ENCODE measurements at regions not wholly inside any gene's neighbourhood (a gene's known extent, or its start where the extent isn't known, plus 50 kb on each side); places are given as distances from the start of the nearest gene placed in this dataset.

DNA sequence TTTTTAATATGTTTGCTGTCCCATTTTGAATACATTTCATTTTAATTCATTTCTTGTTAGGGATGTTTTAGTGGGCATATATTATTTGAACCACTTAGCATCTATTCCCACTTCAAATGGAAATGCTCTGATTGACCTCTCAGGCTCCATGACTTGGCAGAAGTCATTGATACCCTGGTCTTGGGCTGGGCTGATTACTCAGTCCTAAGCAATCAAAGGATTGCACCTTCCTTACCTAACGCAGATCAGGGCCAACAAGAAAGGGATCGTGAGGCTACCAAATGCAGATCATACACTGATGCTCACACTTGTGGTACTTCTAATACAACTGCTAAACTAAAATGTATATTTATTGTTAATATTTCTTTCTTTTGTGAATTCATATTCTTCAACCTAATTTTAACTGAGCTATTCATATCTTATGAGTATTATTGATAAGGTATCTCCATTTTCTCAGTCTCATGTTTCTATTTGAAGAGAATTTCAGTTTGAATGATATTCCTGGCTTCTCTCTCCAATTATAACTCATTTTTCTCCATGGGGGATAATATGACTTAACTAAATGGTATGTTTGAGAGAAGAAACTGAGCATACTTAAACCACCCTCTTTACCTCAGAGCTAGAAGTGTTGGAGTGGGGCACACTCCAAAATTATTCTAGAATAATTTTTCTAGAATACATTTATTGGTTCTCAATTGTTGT lies 615.5 kb upstream of the ADAMTS5 start:
- ChIA-PET POLR2A (no interaction called here), CTCF (no interaction called here)
- TF ChIP-seq TARDBP (IDR thresholded peaks at IDR 0.05) = no peak
- TF ChIP-seq PKNOX1 (IDR thresholded peaks at IDR 0.05) = no peak
- no peak for TF ChIP-seq BHLHE40 (IDR thresholded peaks at IDR 0.05; ENCODE audit: borderline replicate concordance)
- no peak for TF ChIP-seq ELF4 (IDR thresholded peaks at IDR 0.05)
- no peak for TF ChIP-seq HDGF (IDR thresholded peaks at IDR 0.05; ENCODE audit: borderline replicate concordance)
- no peak for TF ChIP-seq SUZ12 (IDR thresholded peaks at IDR 0.05)
- TF ChIP-seq FOXK2 (IDR thresholded peaks at IDR 0.05) = no peak
- TF ChIP-seq ZNF384 (IDR thresholded peaks at IDR 0.05) = no peak
- no peak for TF ChIP-seq FOXM1 (IDR thresholded peaks at IDR 0.05; ENCODE audit: borderline replicate concordance)
- TF ChIP-seq FOXA1 (IDR thresholded peaks at IDR 0.05) = no peak
- no peak for TF ChIP-seq L3MBTL2 (conservative IDR thresholded peaks at IDR 0.05)
- no peak for TF ChIP-seq CTBP1 (IDR thresholded peaks at IDR 0.05; ENCODE audit: borderline replicate concordance)
- no peak for TF ChIP-seq NFRKB (IDR thresholded peaks at IDR 0.05)
- no peak for TF ChIP-seq SP1 (IDR thresholded peaks at IDR 0.05)
- no peak for TF ChIP-seq ARNT (IDR thresholded peaks at IDR 0.05)
- TF ChIP-seq LEF1 (IDR thresholded peaks at IDR 0.05; ENCODE audit: borderline replicate concordance) = no peak
- DNase-seq (ENCODE audit: extremely low spot score) = no peak

GRCh38 chr21:27581168-27581567 lies 614.3 kb upstream of the ADAMTS5 start:
- ChIA-PET POLR2A (no interaction called here), CTCF (no interaction called here)
- no peak for DNase-seq (ENCODE audit: extremely low spot score)
- TF ChIP-seq NFRKB (IDR thresholded peaks at IDR 0.05) (no peak), FOXM1 (IDR thresholded peaks at IDR 0.05; ENCODE audit: borderline replicate concordance) (no peak), ELF4 (IDR thresholded peaks at IDR 0.05) (no peak), SP1 (IDR thresholded peaks at IDR 0.05) (no peak), LEF1 (IDR thresholded peaks at IDR 0.05; ENCODE audit: borderline replicate concordance) (no peak), CTBP1 (IDR thresholded peaks at IDR 0.05; ENCODE audit: borderline replicate concordance) (no peak), L3MBTL2 (conservative IDR thresholded peaks at IDR 0.05) (no peak)

DNA sequence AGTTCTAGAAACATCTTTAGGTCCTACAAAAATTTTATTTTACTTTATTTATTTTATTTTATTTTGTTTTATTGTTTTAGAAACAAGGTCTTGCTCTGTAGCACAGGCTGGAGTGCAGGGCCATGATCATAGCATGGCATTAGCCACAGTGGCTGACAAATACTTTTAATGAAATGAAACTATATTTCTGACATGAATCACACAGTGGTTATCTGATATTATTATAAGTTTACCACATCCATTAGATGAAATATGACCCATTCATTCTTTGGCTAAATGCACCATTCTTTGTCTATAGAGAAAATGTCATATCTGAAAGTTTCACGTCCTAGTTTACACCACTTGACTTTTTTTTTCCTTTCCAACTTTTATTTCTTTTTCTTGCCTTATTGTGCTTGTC lies 613.4 kb upstream of the ADAMTS5 start:
- POLR2A ChIA-PET = no interaction called here
- CTCF ChIA-PET = no interaction called here
- no peak for DNase-seq (ENCODE audit: extremely low spot score)
- no peak for TF ChIP-seq FOXK2 (IDR thresholded peaks at IDR 0.05)
- no peak for TF ChIP-seq NFRKB (IDR thresholded peaks at IDR 0.05)
- TF ChIP-seq BHLHE40 (IDR thresholded peaks at IDR 0.05; ENCODE audit: borderline replicate concordance) = no peak
- TF ChIP-seq SUZ12 (IDR thresholded peaks at IDR 0.05) = no peak
- no peak for TF ChIP-seq ARNT (IDR thresholded peaks at IDR 0.05)
- no peak for TF ChIP-seq HDGF (IDR thresholded peaks at IDR 0.05; ENCODE audit: borderline replicate concordance)
- no peak for TF ChIP-seq TARDBP (IDR thresholded peaks at IDR 0.05)
- no peak for TF ChIP-seq SP1 (IDR thresholded peaks at IDR 0.05)
- TF ChIP-seq ZNF384 (IDR thresholded peaks at IDR 0.05) = no peak
- TF ChIP-seq CTBP1 (IDR thresholded peaks at IDR 0.05; ENCODE audit: borderline replicate concordance) = no peak
- no peak for TF ChIP-seq FOXA1 (IDR thresholded peaks at IDR 0.05)

GRCh38 chr21:27578741-27579265 lies 611.9 kb upstream of the ADAMTS5 start:
- TF ChIP-seq L3MBTL2 (conservative IDR thresholded peaks at IDR 0.05) = no peak
- TF ChIP-seq FOXK2 (IDR thresholded peaks at IDR 0.05) = no peak
- TF ChIP-seq CTBP1 (IDR thresholded peaks at IDR 0.05; ENCODE audit: borderline replicate concordance) = no peak
- TF ChIP-seq ARNT (IDR thresholded peaks at IDR 0.05) = no peak
- TF ChIP-seq TARDBP (IDR thresholded peaks at IDR 0.05) = no peak
- TF ChIP-seq PKNOX1 (IDR thresholded peaks at IDR 0.05) = no peak
- no peak for TF ChIP-seq ELF4 (IDR thresholded peaks at IDR 0.05)
- TF ChIP-seq HDGF (IDR thresholded peaks at IDR 0.05; ENCODE audit: borderline replicate concordance) = no peak
- no peak for TF ChIP-seq NFRKB (IDR thresholded peaks at IDR 0.05)
- no peak for DNase-seq (ENCODE audit: extremely low spot score)
- ChIA-PET CTCF (no interaction called here), POLR2A (no interaction called here)

DNA sequence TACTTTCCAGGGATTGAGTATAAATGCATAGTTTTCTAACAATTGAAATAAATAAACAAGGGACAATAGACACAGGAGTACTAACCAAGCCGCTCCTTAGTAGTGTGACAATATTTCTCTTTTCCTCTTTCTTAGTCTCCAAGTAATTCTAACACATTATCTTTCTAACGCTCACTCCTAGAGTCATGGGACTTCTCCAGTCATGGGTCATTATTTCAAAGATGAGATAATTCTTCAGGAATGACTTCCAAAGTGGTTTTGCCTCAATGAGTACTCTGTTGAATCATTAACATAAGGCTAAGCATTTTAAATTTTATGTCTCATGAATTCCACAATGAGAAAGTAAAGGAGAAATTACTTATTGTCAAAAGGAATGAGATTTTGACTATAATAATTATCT lies 605.8 kb upstream of the ADAMTS5 start:
- POLR2A ChIA-PET = no interaction called here
- TF ChIP-seq BHLHE40 (IDR thresholded peaks at IDR 0.05; ENCODE audit: borderline replicate concordance) (no peak), FOXK2 (IDR thresholded peaks at IDR 0.05) (no peak), FOXA1 (IDR thresholded peaks at IDR 0.05) (no peak), CTBP1 (IDR thresholded peaks at IDR 0.05; ENCODE audit: borderline replicate concordance) (no peak), SUZ12 (IDR thresholded peaks at IDR 0.05) (no peak), SP1 (IDR thresholded peaks at IDR 0.05) (no peak), PKNOX1 (IDR thresholded peaks at IDR 0.05) (no peak), TARDBP (IDR thresholded peaks at IDR 0.05) (no peak), NFRKB (IDR thresholded peaks at IDR 0.05) (no peak), ARNT (IDR thresholded peaks at IDR 0.05) (no peak), LEF1 (IDR thresholded peaks at IDR 0.05; ENCODE audit: borderline replicate concordance) (no peak), HDGF (IDR thresholded peaks at IDR 0.05; ENCODE audit: borderline replicate concordance) (no peak), ELF4 (IDR thresholded peaks at IDR 0.05) (no peak), ZNF384 (IDR thresholded peaks at IDR 0.05) (no peak), FOXM1 (IDR thresholded peaks at IDR 0.05; ENCODE audit: borderline replicate concordance) (no peak), L3MBTL2 (conservative IDR thresholded peaks at IDR 0.05) (no peak)
- DNase-seq (ENCODE audit: extremely low spot score) = no peak
- CTCF ChIA-PET = no interaction called here

GRCh38 chr21:27571706-27572105 lies 604.8 kb upstream of the ADAMTS5 start:
- no peak for DNase-seq (ENCODE audit: extremely low spot score)
- ChIA-PET POLR2A (no interaction called here), CTCF (interaction anchor here (0.5 kb wide), 1 partner anchor 326 kb away, joined by 4 read pairs; no protein-coding TSS in a partner anchor)
- no peak for TF ChIP-seq FOXK2 (IDR thresholded peaks at IDR 0.05)

Measured in HEK293T (cell line).